ENCODE measurements at regions not wholly inside any gene's neighbourhood (a gene's known extent, or its start where the extent isn't known, plus 50 kb on each side); places are given as distances from the start of the nearest gene placed in this dataset.

- TF ChIP-seq, protein P1, sequence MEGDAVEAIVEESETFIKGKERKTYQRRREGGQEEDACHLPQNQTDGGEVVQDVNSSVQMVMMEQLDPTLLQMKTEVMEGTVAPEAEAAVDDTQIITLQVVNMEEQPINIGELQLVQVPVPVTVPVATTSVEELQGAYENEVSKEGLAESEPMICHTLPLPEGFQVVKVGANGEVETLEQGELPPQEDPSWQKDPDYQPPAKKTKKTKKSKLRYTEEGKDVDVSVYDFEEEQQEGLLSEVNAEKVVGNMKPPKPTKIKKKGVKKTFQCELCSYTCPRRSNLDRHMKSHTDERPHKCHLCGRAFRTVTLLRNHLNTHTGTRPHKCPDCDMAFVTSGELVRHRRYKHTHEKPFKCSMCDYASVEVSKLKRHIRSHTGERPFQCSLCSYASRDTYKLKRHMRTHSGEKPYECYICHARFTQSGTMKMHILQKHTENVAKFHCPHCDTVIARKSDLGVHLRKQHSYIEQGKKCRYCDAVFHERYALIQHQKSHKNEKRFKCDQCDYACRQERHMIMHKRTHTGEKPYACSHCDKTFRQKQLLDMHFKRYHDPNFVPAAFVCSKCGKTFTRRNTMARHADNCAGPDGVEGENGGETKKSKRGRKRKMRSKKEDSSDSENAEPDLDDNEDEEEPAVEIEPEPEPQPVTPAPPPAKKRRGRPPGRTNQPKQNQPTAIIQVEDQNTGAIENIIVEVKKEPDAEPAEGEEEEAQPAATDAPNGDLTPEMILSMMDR (IDR thresholded peaks at IDR 0.05) = no peak
- no peak for TF ChIP-seq POLR2A (IDR thresholded peaks at IDR 0.05)
Measured at GRCh38 chr7:117990834-117991233, 117.6 kb upstream of the CTTNBP2 start.
